C1 segment of cervical spinal cord (tissue), 14 donors: ENCODE measurements at regions not wholly inside any gene's neighbourhood (a gene's known extent, or its start where the extent isn't known, plus 50 kb on each side); places are given as distances from the start of the nearest gene placed in this dataset.
"Not testable (repeated sequence)": the region's sequence is repeated elsewhere in the genome, so short reads cannot be mapped to it uniquely, and the experiment has no call there.

Experiments used
- DNase-seq, 14 donors: peaks; one replicate each; lab custom pipeline; 2025; lab: John Stamatoyannopoulos, UW

DNA sequence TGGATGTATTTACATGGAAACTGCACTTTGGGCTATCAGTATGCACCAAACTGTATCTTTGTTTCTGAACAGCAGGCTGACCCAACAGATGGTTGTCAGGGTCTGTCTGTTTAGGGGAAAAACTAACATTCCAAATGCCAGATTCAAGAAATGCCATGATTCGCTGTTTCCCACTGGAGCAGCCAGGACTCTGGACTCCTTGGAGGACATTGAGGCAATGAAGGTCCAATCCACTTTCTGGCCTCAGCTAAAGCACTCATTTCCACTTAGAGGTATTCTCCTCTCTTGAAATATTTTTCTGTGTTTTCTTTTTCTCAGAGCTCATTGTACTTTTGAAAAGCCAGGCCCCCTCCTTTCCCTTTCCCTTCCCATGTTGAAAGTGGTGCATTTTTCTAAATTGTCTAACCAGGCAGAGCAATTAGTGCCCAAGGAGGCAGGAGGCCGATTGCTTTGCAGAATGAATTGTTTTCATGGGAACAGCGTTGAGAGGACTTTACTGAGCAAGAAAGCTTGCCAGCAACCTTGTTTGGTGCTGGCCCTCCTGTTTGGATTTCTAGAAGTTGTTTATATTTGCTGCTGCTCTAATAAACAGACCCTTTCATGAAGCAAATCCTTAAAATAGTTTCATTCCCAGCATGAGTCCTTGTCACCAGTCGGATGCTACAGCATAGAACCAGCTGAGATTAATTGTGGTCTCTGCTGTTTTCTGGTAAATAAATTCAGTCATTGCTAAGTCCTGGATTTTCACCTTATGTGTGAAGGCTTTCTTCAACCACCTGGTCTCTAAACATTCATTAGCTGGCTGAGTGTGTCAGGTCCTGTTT is 132.8 kb upstream of the TAF11L2 start:
- peak in 1 of 14 donors; percentile 49 for DNase-seq

DNA sequence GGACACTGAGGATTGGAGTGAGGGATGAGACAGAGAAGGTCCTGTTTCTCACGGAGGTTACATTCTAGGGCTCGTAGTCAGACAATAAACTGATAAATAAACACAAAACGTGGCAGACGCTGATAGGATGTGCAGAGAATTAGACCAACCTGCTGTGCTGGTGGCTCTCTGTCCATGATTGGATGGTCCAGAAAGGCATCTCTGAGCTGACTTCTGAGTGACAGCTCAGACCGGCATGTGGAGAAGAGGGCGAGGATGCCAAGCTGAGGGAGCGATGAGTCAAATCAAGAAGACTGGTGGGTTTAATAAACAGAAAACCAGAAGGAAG is 132.3 kb upstream of the TAF11L2 start:
- peak in 1 of 14 donors; percentile 58 for DNase-seq

DNA sequence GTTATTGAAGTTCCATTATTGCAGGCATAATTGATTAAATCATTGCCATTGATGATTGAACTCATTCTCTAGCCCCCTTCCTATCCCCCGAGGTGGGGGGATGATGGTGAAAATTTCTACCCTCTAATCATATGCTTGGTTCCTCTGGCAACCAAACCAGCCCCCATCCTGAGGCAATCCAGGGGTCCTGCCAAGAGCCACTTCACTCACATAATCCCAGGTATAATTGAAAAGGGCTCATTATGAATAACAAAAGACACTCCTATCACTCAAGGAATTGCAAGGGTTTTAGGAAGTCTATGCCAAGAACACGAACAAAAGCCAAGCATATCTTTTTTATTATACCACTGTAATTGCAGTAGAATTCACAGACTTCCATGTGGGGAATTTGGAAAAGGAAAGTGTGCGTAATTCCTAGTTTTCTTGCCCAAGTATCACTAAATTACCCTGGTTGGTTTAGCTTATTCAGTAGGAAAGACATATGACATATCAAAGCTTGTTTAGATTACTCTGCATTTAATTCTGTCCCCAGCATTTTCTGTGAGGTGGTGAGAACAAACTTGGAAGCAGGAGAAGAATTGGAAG is 130.7 kb upstream of the TAF11L2 start:
- DNase-seq: no peak

DNA sequence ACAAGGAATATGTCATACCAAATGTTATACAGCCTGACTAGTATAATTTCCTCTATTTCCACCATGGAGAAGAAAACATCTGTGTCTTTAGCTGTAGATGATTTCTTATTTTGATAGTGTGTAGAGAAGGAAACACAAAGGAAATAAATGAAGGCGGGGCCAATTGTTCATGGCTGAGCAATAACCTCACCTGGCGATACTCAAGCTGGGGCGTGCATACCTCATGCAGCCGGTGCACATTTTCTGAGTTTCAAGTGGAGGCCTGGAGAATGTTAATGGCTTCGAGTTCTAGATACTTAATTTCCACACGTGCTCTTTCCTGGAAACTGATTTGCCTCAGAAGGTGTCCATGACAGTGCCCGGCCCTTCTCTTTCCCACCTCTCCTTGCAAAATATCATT is 127.4 kb upstream of the TAF11L2 start:
- DNase-seq: no peak

DNA sequence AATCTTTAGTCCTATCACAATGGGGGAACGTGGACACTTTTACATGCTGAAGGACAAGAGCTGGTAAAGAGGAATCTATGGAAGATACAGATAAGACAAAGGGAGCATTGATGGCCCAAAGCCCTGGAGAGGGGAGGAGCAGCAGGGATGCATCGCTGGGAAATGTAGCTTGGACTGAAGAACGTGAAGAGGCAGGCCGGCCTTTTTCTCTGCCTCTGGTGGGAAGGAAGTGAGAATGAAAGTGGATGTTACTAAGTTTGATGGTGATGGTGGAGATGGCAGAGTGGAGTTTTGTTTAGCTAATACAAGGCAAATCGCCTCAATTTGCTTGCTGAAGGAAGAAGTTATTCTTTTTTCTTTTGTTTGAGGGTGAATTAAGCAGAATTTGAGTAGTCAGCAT is 124.6 kb upstream of the TAF11L2 start:
- DNase-seq: no peak

DNA sequence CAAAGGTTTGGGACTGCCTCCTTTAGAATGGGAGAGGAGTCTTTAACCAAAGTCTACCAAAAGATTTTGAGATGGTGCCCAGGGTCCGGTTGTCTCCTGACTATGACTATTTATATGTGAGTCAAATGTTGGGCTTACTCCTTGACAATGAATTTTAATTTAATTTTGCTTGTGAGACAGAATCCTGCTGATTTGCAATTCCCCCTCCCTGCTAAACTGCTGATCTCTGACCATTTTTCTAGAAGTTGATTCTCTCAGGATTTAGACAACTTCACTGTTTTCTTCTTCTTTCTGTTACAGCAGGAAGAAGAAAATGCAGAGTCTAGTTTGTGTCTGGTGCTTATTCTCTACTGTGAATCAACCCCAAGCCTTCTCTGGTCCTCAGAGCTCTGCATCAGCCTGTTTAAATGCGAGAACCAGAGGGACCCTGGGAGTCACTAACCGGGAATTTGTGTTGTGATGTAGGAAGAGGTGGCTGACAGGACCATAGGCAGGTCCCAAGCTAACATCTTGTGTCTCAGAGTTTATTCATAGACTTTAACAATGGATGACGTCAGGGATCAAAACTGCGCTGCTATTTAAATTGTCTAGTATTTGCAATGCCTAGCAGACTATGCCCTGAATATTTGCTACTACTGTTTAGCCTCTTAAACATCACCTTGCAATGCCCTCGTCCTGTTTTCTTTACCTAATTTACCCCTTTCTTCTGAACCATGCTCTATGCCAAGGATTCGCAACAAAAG is 124.0 kb upstream of the TAF11L2 start:
- no peak for DNase-seq

DNA sequence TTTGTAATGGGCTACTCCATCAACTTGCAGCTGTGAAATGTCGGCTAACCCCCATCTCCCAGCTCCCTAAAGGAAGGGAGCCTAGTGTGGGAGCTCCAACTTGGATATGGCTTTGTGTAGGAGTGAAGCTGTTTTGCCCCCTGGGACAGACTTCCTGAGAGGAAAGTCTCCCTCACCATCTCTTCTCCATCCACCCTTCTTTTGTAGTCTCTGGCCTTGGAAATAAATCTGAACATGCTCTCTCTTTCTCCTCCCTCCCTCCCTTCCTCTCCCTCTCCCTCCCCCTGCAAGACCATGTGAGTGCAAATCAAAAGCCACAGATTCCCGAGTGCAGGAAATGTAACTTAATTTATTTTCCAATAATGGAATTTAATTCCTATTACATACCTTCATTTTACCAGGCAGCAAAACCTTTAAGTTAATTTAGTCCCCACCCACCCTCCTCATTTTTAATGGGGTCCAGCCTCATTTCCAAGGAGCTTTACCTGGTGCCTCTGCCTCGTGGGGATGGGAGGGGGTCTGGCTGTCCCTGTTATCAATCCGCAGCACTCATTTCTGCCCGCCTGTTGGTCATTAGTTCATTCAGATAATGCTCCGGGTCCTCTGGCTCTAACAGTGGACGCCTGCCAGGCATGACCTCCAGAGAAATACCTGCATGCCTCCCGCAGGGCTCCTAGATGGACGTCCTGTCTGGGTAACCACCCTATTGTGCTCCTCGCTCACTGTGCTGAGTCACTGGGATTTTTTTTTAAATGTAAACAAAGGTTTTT is 122.9 kb upstream of the TAF11L2 start:
- DNase-seq: no peak

DNA sequence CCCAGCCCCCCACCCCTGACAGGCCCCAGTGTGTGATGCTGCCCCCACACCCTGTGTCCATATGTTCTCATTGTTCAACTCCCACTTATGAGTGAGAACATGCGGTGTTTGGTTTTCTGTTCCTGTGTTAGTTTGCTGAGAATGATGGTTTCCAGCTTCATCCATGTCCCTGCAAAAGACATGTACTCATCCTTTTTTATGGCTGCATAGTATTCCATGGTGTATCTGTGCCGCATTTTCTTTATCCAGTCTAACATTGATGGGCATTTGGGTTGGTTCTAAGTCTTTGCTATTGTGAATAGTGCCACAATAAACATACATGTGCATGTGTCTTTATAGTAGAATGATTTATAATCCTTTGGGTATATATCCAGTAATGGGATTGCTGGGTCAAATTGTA is 122.1 kb upstream of the TAF11L2 start:
- DNase-seq: not testable (repeated sequence)

DNA sequence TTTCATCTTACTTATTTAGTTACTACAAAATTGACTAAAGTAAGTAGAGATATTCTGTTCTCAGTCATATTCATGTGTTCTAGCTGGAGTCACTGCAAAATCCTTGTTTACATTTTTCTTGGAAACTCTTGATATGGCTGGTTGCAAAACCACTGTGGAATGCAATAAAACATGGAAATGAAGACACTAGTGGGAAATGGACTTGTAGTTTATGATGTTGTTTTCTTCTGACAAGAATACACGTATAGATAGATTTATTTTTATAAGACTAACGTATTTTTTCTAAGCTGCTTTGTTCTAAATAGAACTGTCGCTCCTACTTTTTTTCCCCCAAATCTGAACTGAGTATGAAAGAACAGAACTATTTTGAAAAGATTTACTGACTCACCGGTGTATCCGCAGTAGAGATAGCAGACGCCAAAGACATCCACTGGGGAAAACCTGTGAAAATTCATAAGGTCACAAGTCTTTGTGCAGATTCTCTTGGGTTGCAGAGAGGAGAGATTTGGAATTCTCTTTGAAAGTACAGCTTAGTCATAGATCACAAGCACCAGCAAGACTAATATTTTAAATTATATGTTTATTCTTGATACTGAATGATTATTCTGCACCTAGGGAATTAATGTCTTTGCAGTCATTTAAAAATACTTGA is 119.6 kb upstream of the TAF11L2 start:
- no peak for DNase-seq

DNA sequence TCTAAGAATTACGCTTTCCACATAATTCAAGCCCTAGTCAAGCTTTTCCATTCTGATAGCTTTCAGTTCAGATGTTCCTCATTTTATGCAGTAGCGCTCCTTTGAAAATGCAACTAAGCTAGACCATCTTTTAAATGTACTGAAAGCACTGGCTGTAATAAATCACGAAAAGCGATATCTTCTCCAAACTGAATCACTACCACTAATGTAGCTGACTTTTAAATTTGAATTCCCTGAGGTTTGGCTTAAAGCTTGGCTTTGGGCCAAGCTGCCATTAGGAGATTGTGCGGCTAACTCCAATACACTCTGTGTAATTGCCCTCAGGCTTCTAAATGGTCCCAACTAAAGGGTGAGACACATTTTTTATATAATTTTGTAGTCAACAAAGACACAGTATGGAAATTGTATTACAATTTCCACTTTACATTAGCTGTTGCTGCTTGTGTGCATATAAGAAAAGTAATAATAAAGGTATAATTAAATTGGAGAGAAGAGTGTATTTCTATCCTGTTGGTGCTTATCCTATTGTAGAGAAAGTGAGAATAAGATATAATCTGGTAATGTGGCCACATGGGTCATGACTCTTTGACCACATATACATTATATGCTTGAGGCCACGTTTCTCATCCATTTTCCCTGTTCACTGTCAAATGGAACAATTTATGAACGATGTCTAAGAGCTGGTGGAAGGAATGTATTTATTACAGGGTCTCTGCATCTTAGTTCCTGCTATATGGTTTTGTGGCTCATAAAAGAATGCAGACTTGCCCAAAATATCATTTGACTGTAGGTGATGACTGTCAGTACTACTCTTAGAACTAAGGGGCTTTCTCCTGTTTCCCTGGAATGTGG is 118.7 kb upstream of the TAF11L2 start:
- DNase-seq: no peak

DNA sequence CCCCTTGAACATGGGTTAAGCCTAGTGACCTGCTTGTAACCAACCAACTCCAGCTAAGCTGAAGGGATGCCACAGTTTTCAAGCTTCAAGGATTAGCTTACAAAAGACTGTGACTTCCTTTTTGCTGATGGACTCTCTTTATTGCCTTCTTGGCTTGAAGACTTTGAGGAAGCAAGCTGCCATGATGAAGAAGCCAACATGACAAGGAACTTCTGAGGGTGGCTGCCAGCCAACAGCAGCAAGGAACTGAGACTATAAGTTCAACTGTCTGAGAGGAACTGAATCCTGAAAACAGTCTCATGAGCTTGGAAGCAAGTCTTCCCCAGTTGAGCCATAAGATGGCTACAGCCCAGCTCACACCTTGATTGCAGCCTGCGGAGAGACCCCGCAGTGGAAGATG is 116.1 kb upstream of the TAF11L2 start:
- peak in 2 of 14 donors; percentile 37 to 46 for DNase-seq

DNA sequence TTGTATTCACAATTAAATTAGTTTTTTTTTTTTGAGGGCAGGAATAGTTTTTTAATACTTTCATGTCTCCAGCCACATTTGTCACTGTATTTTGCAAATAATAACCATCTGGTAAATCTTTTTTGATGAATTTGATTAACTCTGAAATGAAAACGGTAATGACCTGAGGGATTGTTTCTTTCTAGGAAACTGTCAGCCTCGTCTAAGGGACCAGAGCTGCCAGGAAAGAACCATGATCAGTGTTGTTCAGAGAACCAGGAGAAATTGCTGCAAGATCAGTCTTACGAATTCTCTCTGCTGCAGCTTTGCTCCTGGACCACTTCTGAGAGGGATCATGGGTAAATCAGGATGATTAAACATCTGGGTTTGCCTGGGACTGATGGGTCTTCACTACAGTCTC is 114.5 kb upstream of the TAF11L2 start:
- no peak for DNase-seq

DNA sequence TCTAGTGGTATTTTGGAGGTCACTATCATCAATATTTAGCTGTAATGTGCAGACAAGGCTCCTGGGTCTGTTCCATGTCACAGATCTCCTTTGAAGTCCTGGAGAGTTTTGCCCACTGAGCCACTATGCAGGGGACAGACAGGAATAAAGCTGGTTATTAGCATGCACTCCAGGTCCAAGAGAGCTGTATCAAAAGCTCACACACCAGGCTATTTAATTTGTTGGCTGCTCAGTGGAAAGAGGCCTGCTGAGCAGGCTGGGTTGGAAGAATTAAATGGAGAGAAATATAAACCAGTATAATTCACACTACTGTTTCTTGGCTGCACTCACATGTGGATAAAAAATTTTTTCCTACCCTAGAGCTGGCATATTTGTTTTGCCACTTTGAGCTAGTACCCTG is 113.8 kb upstream of the TAF11L2 start:
- DNase-seq: no peak

DNA sequence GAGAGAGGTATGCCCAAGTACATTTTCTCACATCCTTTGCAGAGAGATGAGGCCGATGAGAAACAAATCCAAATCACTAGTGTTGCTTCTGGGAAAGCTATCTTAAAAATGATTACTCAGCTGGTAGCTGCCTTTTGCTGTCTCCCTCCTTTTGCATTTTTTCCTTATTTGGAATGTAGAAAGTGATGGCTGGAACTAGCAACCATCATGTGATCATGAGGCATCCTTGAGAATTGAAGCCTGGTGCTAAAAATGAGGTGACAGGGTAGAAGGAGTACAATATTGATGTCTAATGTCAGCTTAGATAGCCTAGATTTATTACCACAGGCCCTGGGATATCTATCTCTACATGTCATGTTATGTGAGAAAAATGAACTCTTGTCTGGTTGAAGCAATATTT is 109.3 kb upstream of the TAF11L2 start:
- no peak for DNase-seq

DNA sequence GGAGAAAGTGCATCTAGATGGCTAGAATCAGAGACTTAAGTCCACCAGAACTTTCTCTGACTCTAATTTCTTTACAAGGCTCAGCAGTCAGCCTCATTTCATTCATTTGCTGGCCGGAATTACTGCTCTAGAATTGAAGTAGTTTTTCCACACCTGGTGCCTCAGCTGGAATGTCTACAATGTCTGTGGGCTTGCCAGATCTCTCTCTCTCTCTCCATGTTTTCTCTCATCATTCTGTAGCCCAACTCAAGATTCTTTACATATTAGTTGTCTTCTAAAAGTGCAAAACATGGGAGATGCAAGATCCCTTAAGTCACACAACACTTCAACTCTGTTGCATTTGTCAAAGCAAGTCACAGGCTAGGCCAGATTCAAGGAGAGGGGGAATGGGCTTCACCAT is 103.9 kb upstream of the TAF11L2 start:
- DNase-seq: no peak

DNA sequence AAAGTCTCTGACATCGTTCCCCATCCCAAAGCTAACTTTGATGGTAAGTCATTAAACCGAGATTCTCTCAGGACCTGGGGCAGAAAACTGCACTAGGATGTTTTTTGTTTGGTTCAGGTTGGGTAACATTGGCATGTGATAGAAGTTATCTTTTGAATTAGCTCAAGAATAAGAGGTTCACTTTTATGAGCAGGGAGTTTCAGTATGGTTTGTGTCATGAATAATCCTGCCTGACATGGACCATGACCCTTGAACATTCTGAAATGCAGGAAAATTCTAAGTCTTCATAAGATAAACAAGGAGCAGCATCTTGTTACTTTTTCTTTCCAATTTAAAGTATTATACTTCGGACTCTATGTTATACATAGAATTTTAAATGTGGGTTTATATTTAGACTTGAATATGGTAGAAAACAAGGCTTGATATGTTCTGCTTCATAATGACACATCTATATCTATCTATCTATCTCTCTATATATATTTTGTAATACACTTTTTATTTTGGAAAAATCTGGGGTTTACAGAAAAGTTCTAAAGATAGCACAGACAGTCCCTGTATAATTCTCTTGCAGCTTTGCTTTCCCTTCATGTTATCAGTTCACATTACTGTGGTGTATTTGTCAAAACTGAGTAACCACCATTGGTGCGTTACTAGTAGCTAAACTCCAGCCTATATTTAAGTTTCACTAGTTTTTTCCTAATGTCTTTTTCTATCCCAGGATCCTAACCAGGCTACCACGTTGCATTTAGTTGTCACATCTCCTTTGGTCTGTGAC is 102.7 kb upstream of the TAF11L2 start:
- no peak for DNase-seq

DNA sequence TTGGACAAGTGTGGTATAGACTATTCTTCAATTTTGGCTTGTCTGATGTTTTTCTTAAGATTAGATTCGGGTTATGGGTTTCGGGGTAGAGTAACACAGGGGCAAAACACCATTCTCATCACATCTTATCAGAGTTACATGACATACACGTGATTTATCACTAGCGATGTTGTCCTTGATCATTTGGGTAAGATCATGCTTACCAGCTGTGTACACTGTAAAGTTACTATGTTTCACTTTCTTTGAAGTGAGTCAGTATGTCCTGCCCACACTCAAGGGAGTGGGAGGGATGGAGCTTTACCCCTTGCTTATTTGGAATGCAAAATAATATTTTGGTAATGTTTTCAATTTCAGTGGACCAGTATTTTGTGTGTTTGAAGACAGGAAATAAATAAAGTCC is 101.8 kb upstream of the TAF11L2 start:
- DNase-seq: no peak

DNA sequence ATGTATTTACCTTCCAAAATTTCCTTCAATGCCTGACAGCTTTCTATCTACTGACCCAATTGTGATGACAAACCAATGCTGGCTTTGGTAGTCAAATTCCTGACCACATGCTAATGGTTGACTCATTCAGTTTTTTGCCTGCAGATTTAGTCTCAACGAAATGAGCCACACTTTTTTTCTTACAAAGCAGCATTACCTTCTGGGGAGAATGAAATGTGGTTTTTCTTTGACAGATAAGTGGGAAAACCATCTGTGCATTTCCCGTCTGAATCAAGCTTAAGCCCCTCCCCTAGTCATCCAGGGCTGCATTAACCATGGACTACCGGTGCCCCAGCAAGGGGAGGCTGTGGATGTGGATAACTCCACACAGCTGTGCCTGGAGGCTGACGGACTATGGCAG is 99.6 kb upstream of the TAF11L2 start:
- DNase-seq: no peak

DNA sequence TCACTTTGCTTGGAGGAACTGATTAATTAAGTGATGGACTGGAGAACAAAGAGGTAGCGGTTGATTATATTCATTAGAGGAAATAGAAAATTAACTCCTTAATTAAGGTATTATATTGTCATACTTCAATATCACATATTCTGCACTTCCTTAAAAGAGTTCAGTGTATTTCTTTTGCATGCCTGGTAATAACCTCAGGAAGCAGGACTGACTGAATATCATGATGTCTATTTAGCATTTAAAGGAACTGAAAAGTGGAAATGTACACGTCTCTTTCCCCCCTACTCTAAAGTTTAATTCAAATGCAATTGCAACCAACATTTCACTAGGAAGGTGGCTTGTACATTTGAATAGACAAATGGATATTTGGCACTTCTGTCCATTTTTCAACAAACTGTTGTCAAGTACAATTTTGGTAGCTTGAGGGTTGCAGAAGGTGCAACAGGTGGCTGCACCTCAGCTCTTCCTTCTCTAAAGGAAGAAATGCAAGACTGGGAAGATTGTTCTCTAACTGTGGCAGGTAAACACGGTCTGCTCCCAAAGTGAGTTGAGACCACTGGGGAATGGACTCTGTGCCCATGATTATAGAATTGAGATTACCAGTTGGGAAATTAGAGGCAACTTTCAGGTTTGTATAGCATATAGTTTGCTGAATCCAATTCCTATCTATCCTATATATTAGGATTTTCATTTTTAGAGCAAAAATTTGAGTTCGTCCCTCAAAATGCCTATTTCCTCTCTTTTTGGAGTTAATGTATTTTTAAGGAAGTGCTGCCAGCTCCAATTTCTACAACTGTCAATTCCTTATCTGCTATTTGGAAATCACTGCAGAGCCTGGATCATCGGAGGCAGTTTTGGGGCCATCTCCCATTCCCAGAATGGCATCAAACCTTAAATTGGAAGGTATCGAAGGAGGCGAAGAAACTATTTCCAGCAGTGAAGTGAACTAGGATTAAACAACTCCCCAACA is 98.9 kb upstream of the TAF11L2 start:
- no peak for DNase-seq
